SJSA1 (cell line): ENCODE measurements at regions not wholly inside any gene's neighbourhood (a gene's known extent, or its start where the extent isn't known, plus 50 kb on each side); places are given as distances from the start of the nearest gene placed in this dataset.
"Not testable (repeated sequence)": the region's sequence is repeated elsewhere in the genome, so short reads cannot be mapped to it uniquely, and the experiment has no call there.

Experiments
- DNase-seq, 2 experiments: peaks; one replicate each; pipeline ENCODE4 v3.0.0-alpha.2; 2015 to 2020; ENCODE audit warnings: low spot score in 2 of 2, low read depth in 1 of 2
- H3K27ac ChIP-seq: fragments of 250-450 bp; sonication (Bioruptor Pico); 2 replicates; pipeline ENCODE4 v1.5.1; 2020; ENCODE audit warnings: mild to moderate bottlenecking, moderate library complexity
- H3K27me3 ChIP-seq: fragments of 250-450 bp; sonication (Bioruptor Pico); replicated peaks from 2 replicates; pipeline ENCODE4 v1.5.1; 2020; ENCODE audit warnings: mild to moderate bottlenecking, moderate library complexity
- H3K36me3 ChIP-seq: fragments of 250-450 bp; sonication (Bioruptor Pico); 2 replicates; pipeline ENCODE4 v1.5.1; 2020; ENCODE audit warnings: mild to moderate bottlenecking
- H3K4me1 ChIP-seq: fragments of 250-450 bp; sonication (Bioruptor Pico); replicated peaks from 2 replicates; pipeline ENCODE4 v1.6.1; 2021; ENCODE audit warnings: mild to moderate bottlenecking
- H3K4me3 ChIP-seq: fragments of 250-450 bp; sonication (Bioruptor Pico); 2 replicates; pipeline ENCODE4 v1.5.1; 2020; ENCODE audit warnings: mild to moderate bottlenecking
- H3K9me3 ChIP-seq: fragments of 250-450 bp; sonication (Bioruptor Pico); replicated peaks from 2 replicates; pipeline ENCODE4 v1.5.1; 2020; ENCODE audit warnings: mild to moderate bottlenecking

GRCh38 chr16:7805686-7806396 lies 473.2 kb downstream of the RBFOX1 start:
- Histone ChIP-seq H3K36me3 (no peaks in the 10 kb centered on the region), H3K4me3 (no peak overlapping the region), H3K27me3 (no peaks in the 10 kb centered on the region), H3K27ac (no peak overlapping the region), H3K9me3 (no peaks in the 10 kb centered on the region), H3K4me1 (no peaks in the 10 kb centered on the region)
- DNase-seq: no peak

- Histone ChIP-seq H3K36me3 (no peaks in the 10 kb centered on the region), H3K4me1 (no peaks in the 10 kb centered on the region), H3K27ac (no peak overlapping the region), H3K27me3 (no peaks in the 10 kb centered on the region), H3K4me3 (no peak overlapping the region), H3K9me3 (no peaks in the 10 kb centered on the region)
- no peak for DNase-seq
These were observed 472.1 kb downstream of the RBFOX1 start for GRCh38 chr16:7804635-7805195.

- H3K4me3 ChIP-seq: no peak overlapping the region
- H3K4me1 ChIP-seq: no peaks in the 10 kb centered on the region
- DNase-seq: no peak
- H3K27ac ChIP-seq: no peak overlapping the region
- H3K36me3 ChIP-seq: no peaks in the 10 kb centered on the region
- no peaks in the 10 kb centered on the region for H3K27me3 ChIP-seq
- 0 out of 2 replicates have a peak, but pooled peaks cover 3% of the 10 kb centered on the region for H3K9me3 ChIP-seq
These were observed 459.7 kb downstream of the RBFOX1 start for GRCh38 chr16:7792346-7792745.

GRCh38 chr16:7791028-7791590 lies 458.5 kb downstream of the RBFOX1 start:
- H3K27ac ChIP-seq: no peak overlapping the region
- no peaks in the 10 kb centered on the region for H3K36me3 ChIP-seq
- 0 out of 2 replicates have a peak, but pooled peaks cover 3% of the 10 kb centered on the region for H3K9me3 ChIP-seq
- no peaks in the 10 kb centered on the region for H3K27me3 ChIP-seq
- no peak for DNase-seq
- H3K4me1 ChIP-seq: no peaks in the 10 kb centered on the region
- H3K4me3 ChIP-seq: no peak overlapping the region

- Histone ChIP-seq H3K27me3 (no peaks in the 10 kb centered on the region), H3K4me1 (no peaks in the 10 kb centered on the region), H3K4me3 (no peak overlapping the region), H3K9me3 (0 out of 2 replicates have a peak, but pooled peaks cover 3% of the 10 kb centered on the region), H3K36me3 (no peaks in the 10 kb centered on the region), H3K27ac (no peak overlapping the region)
- no peak for DNase-seq
These were observed 442.4 kb downstream of the RBFOX1 start for GRCh38 chr16:7775072-7775488.

- no peak overlapping the region for H3K27ac ChIP-seq
- no peak for DNase-seq
- no peaks in the 10 kb centered on the region for H3K36me3 ChIP-seq
These were observed 440.1 kb downstream of the RBFOX1 start for GRCh38 chr16:7772722-7773121.

GRCh38 chr16:7769091-7769490 lies 436.4 kb downstream of the RBFOX1 start:
- H3K27me3 ChIP-seq, H3K4me1 ChIP-seq, H3K36me3 ChIP-seq, H3K9me3 ChIP-seq, DNase-seq, H3K4me3 ChIP-seq, H3K27ac ChIP-seq: not testable (repeated sequence)

More at GRCh38 chr16:7772722-7773121, 440.1 kb downstream of the RBFOX1 start:
- 0 out of 2 replicates have a peak, but pooled peaks cover 3% of the 10 kb centered on the region for H3K9me3 ChIP-seq
- no peaks in the 10 kb centered on the region for H3K27me3 ChIP-seq
- H3K4me3 ChIP-seq: no peak overlapping the region
- H3K4me1 ChIP-seq: no peaks in the 10 kb centered on the region

- H3K27me3 ChIP-seq: no peaks in the 10 kb centered on the region
These were observed 432.5 kb downstream of the RBFOX1 start for GRCh38 chr16:7765079-7765550.

GRCh38 chr16:7763111-7763510 lies 430.5 kb downstream of the RBFOX1 start:
- no peak for DNase-seq
- H3K27me3 ChIP-seq: no peaks in the 10 kb centered on the region
- no peak overlapping the region for H3K27ac ChIP-seq
- H3K4me3 ChIP-seq: no peak overlapping the region
- no peaks in the 10 kb centered on the region for H3K36me3 ChIP-seq
- no peaks in the 10 kb centered on the region for H3K4me1 ChIP-seq
- H3K9me3 ChIP-seq: no peaks in the 10 kb centered on the region

More at GRCh38 chr16:7765079-7765550, 432.5 kb downstream of the RBFOX1 start:
- H3K27ac ChIP-seq: no peak overlapping the region
- H3K4me1 ChIP-seq: no peaks in the 10 kb centered on the region
- no peaks in the 10 kb centered on the region for H3K9me3 ChIP-seq
- no peak for DNase-seq
- H3K36me3 ChIP-seq: no peaks in the 10 kb centered on the region
- no peak overlapping the region for H3K4me3 ChIP-seq
